ENCODE measurements at regions not wholly inside any gene's neighbourhood (a gene's known extent, or its start where the extent isn't known, plus 50 kb on each side); places are given as distances from the start of the nearest gene placed in this dataset.

GRCh38 chr4:106495476-106495875 lies 126.9 kb upstream of the GIMD1 start:
- H3K4me3 ChIP-seq (ENCODE audit: control insufficient read depth, low read depth, low read length): no peak overlapping the region
- TF ChIP-seq CTCF (IDR thresholded peaks at IDR 0.05; ENCODE audit: control insufficient read depth, insufficient read depth, low read depth, low read length, missing control alignments): no peak
- peak; percentile 99 for DNase-seq (ENCODE audit: low read depth)

GRCh38 chr4:106494066-106494465 lies 125.5 kb upstream of the GIMD1 start:
- TF ChIP-seq CTCF (IDR thresholded peaks at IDR 0.05; ENCODE audit: control insufficient read depth, insufficient read depth, low read depth, low read length, missing control alignments): no peak
- no peak for DNase-seq (ENCODE audit: low read depth)
- H3K4me3 ChIP-seq (ENCODE audit: control insufficient read depth, low read depth, low read length): no peak overlapping the region

GRCh38 chr4:106493086-106493485 lies 124.5 kb upstream of the GIMD1 start:
- no peak overlapping the region for H3K4me3 ChIP-seq (ENCODE audit: control insufficient read depth, low read depth, low read length)
- no peak for TF ChIP-seq CTCF (IDR thresholded peaks at IDR 0.05; ENCODE audit: control insufficient read depth, insufficient read depth, low read depth, low read length, missing control alignments)
- no peak for DNase-seq (ENCODE audit: low read depth)

- no peak for DNase-seq (ENCODE audit: low read depth)
- TF ChIP-seq CTCF (IDR thresholded peaks at IDR 0.05; ENCODE audit: control insufficient read depth, insufficient read depth, low read depth, low read length, missing control alignments): no peak
- H3K4me3 ChIP-seq (ENCODE audit: control insufficient read depth, low read depth, low read length): no peak overlapping the region
Measured at GRCh38 chr4:106486533-106486932, 118.0 kb upstream of the GIMD1 start.

- TF ChIP-seq CTCF (IDR thresholded peaks at IDR 0.05; ENCODE audit: control insufficient read depth, insufficient read depth, low read depth, low read length, missing control alignments): no peak
Measured at GRCh38 chr4:106481801-106482200, 113.2 kb upstream of the GIMD1 start.

GRCh38 chr4:106478152-106478551 lies 109.6 kb upstream of the GIMD1 start:
- DNase-seq (ENCODE audit: low read depth): no peak
- TF ChIP-seq CTCF (IDR thresholded peaks at IDR 0.05; ENCODE audit: control insufficient read depth, insufficient read depth, low read depth, low read length, missing control alignments): no peak

More at GRCh38 chr4:106481801-106482200, 113.2 kb upstream of the GIMD1 start:
- no peak for DNase-seq (ENCODE audit: low read depth)
- no peak overlapping the region for H3K4me3 ChIP-seq (ENCODE audit: control insufficient read depth, low read depth, low read length)

GRCh38 chr4:106476741-106477140 lies 108.2 kb upstream of the GIMD1 start:
- DNase-seq (ENCODE audit: low read depth): no peak
- H3K4me3 ChIP-seq (ENCODE audit: control insufficient read depth, low read depth, low read length): no peak overlapping the region
- TF ChIP-seq CTCF (IDR thresholded peaks at IDR 0.05; ENCODE audit: control insufficient read depth, insufficient read depth, low read depth, low read length, missing control alignments): no peak

More at GRCh38 chr4:106478152-106478551, 109.6 kb upstream of the GIMD1 start:
- H3K4me3 ChIP-seq (ENCODE audit: control insufficient read depth, low read depth, low read length): no peak overlapping the region
